NCI-H748 (cell line): ENCODE measurements at regions not wholly inside any gene's neighbourhood (a gene's known extent, or its start where the extent isn't known, plus 50 kb on each side); places are given as distances from the start of the nearest gene placed in this dataset.

Experiments
- DNase-seq: peaks from one replicate; lab custom pipeline; 2025; ENCODE audit not compliant: unreplicated experiment; lab: John Stamatoyannopoulos, UW

DNA sequence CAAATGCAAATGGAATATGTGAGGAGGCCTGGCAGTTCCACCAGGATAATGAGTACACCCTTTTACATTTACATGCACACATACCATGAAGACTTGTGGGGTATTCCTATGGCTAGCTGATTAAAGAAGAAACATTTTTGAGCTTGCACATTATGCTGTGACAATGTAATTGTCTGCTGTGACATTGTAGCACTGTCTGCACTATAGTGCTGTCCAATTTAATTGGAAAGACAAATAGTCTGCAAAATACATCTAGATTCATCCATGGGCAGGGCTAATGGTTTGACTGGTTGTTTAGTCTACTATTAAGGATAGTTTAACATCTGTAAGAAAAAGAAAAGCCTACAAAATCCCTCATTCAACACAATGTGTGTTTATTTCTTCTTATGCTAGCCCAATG lies 1005.6 kb upstream of the LRFN5 start:
- DNase-seq = no peak

GRCh38 chr14:40599725-40600124 lies 1007.0 kb upstream of the LRFN5 start:
- no peak for DNase-seq

- DNase-seq = peak; percentile 72
Observed at GRCh38 chr14:40581264-40581663, 1025.4 kb upstream of the LRFN5 start.

- peak; percentile 5 for DNase-seq
Observed at GRCh38 chr14:40576880-40577478, 1029.7 kb upstream of the LRFN5 start.

DNA sequence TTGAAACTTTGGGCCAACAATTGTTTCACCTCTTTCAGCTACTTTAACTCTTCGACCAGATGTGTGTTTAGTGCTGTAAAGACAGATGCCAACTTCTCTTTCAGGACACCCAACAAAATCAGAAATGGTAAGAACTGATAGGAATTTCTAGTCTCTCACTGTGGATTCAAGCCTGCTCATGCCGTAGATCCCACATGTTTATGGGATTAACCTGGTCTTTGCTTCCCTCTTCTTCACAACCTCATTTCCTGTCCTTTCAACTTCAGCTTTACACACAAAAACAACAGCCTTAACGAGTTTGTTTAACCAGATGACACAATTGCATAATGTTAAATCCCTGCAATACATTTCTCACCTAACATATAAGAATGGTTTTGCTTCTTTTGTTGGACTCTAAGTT lies 1031.9 kb upstream of the LRFN5 start:
- peak; percentile 35 for DNase-seq

- no peak for DNase-seq
Observed at GRCh38 chr14:40525314-40525713, 1081.4 kb upstream of the LRFN5 start.

DNA sequence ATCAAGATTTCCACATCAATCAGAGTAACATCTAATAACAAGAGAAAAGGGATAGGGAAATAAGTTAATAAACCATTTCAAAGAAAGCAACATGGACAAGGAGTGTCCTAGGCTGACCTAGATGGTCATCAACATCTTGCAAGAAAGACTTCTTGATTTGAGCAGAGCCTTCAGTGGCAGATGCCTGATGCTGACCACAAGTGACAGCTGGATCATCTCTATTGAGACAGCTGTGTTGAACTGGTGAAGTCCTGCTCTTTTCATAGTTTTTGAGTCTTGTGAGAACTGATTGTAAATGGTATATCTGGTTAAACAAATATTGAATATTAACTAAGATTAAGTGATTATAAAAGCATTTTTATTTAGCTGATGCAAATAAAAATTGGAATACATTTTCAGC lies 1083.6 kb upstream of the LRFN5 start:
- DNase-seq = no peak

DNA sequence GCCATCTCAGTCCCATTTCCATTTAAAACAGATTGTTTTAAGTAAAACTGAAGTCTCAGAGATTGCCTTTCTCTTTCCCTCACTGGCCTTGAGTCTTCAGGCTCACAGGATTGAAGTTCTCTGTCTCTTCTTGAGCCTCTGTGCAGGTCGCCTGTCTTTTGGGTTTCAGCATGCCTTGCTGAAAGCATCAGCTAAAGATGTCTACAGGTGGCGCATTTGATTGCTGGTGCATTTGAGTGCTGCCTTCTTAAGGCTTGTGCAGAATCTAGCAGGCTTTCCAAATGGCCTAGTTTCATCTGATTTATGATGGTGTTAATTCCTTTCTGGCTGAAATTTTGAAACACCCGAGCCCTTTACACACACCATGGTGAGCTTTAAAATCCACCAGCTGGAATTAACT lies 1062.2 kb upstream of the FBXO33 start:
- DNase-seq = no peak

- DNase-seq = no peak
Observed at GRCh38 chr14:40487824-40488223, 1055.6 kb upstream of the FBXO33 start.

DNA sequence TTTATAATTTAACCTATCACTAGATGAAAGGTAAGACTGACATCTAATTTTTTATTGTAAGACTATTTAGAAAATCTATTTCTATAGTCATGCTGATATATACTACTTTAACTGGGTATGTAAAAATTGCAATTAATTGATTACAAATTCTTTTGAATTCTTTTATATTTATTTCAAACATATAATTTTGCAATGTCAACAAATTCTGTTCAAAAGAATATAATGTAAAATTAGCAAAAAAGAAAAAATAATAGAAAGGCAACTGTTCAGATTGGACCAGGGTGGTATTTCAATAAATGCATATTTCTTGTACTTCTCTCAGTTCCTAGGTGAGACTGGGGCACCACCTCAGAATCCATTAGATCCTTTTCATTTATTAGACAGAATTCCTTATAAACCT lies 1053.5 kb upstream of the FBXO33 start:
- no peak for DNase-seq

DNA sequence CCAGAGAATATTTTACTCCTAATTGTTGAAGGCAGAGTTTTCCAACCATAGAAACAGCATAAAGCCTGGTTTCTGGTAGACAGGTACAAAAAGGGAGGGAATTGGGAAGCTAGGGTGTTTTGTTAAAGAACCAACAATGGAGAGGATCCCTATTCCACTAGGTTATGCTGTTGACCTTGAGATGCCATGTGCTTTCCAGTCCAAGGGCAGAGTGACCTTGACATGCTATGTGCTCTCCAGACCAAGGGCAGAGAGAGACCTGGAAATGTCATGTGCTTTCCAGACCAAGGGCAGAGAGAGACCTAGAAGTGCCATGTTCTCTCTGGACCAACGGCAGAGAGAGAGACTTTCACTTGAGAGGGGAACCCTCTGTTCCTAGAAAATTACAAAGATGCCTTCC lies 1043.8 kb upstream of the FBXO33 start:
- no peak for DNase-seq

DNA sequence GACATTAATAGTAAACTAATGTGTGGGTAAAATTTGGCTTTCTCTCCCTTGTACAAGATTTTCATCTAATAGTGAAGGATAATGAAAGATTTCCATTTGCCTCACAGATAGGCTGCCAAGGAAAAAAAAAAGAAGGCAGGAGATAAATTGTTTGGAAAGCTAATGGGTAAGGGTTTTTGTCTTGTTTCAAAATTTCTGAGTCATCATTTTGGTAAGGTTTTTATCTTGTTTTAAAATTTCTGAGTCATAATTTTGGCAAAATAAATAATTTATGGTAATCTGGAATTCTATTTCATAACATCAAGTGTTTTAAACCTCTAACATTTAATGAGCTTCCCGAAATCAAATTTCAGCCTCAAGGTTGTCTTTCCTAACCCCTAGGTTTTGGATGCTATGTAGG lies 1035.7 kb upstream of the FBXO33 start:
- no peak for DNase-seq

GRCh38 chr14:40464531-40464930 lies 1032.3 kb upstream of the FBXO33 start:
- DNase-seq = no peak

- DNase-seq = no peak
Observed at GRCh38 chr14:40463886-40464285, 1031.7 kb upstream of the FBXO33 start.

- DNase-seq = no peak
Observed at GRCh38 chr14:40452674-40453073, 1020.4 kb upstream of the FBXO33 start.

- peak; percentile 8 for DNase-seq
Observed at GRCh38 chr14:40447017-40447416, 1014.8 kb upstream of the FBXO33 start.

GRCh38 chr14:40445020-40445419 lies 1012.8 kb upstream of the FBXO33 start:
- no peak for DNase-seq

DNA sequence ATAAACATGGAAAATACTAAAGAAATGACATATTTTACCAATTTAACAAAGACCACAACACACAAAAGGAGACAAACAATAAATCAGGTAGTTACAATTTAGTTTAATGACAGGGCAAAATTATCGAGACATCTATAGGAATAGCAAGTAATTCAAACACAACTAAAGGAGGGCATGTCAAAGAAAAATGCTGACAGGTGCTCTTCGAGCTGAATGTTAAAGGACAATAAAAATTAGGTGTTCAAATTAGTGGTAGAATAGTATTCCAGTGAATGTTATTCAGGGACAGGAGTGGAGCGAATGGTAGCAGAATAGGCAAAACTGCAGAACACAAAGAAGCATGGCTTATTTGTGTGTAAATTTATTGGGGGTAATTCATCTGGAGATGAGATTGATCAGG lies 1004.3 kb upstream of the FBXO33 start:
- peak; percentile 75 for DNase-seq

GRCh38 chr14:40417777-40418401 lies 985.7 kb upstream of the FBXO33 start:
- DNase-seq = peak; percentile 83

DNA sequence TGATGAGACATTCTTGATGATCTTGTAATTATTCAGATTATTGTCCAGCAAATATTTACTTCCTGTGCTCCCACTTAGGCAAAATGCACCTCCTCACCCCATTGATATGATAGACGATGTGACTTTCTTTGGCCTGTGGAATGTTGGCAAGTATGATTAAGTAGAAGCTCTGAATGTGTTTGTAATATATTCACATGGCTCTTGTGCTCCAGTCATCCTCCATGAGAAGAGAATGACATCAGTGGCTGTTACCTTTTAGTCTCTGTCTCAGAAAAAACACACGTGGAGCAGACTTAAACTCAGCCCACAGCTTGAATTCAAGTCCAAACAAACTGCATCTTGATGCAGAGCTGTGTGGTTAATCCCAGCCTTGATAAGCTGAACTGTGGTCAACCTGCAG lies 984.3 kb upstream of the FBXO33 start:
- no peak for DNase-seq

- DNase-seq = peak; percentile 86
Observed at GRCh38 chr14:40414386-40414785, 982.2 kb upstream of the FBXO33 start.

GRCh38 chr14:40413136-40413535 lies 980.9 kb upstream of the FBXO33 start:
- no peak for DNase-seq

GRCh38 chr14:40410708-40411107 lies 978.5 kb upstream of the FBXO33 start:
- DNase-seq = no peak
